ENCODE measurements at regions not wholly inside any gene's neighbourhood (a gene's known extent, or its start where the extent isn't known, plus 50 kb on each side); places are given as distances from the start of the nearest gene placed in this dataset.

DNA sequence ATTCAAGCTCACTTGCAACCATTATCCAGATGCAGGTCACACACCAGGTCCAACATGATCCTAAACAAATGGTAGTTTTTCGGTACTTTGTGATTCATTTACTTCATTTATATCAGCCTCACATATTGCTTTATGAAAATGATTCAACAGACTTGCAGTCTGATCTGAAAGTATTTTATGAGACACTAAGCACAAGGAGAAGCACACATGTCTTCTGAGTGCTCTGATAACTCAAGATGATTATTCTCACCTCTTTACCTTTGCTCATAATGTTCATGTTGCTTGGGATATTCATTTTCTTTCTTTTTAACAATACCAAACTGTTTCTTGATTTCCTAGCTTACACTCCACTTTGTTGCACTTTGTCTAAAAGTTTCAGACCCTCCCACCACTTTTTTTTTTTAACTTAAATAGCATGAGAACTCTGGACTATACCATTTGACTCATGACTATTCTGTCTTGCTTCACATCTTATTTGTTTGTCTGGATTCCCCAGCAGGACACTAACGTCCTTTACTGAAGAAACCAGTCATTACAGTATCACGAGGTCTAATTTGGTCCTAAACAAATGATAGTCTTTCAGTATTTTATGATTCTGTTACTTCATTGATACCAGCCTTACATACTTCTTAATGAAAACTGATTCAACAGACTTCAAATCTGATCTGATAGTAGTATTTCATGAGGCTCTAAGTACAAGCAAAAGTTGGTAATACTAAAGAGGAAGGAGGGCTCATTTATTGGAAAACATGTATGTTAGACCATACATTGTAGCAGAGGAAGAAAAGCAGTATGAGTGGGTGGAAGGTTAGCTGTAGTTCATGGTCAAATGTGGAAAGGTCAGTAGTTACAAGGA, 171.8 kb upstream of the AHR start:
- no peak for DNase-seq (ENCODE audit: low read depth in 3 of 3)

DNA sequence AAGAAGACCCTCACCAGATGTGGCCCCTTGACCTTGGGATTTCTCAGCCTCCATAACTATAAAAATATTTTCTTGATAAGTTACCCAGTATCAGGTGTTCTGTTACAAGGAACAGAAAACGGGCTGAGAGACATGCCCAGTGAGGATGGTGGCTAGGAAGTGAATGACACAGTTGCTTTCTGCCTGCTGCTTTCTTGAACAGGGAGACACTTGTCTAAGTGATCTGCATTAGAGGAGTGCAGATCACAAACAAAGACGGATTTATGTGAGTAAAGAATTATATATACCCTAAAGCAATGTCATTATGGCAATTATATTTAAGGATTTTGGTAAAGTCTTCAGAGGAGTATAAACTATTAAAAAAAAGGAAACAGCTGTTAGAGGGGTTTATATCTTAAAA, 169.2 kb upstream of the AHR start:
- DNase-seq (ENCODE audit: low read depth in 3 of 3), result no peak

DNA sequence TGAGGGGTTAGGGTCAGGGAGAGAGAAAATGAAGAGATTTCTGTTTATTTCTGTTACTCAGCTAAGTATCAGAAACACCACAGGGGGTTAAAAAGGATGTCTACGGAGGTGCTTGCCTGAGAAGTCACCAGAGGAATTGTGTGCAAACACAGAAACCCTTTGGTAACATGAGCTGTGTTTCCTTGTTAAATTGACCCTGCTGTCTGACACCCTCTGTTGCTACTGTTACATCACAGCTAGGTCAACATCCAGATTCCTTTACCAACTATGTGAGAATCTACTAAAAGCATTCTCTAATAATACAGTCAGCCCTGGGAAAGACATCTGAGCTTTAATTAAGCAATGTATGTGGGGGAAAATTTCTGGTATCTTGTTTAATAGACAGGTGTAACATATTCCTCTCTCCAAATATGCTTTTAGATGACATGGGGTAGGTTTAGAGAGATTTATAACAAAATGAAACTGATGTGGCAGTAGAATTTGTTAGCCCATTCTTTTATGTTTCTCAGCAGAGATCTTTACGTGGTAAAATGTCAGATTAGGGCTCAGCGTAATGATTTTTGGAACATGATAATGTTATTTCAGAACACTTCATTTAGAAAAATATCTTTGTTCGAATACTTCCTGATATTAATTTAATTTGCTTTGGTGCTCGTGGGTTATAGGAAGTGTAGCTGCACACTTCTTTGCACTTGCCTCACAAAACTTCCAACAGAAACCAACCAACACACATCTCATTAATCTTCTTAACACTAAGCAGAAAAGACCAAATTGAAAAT, 168.0 kb upstream of the AHR start:
- DNase-seq (ENCODE audit: low read depth in 3 of 3), result no peak

DNA sequence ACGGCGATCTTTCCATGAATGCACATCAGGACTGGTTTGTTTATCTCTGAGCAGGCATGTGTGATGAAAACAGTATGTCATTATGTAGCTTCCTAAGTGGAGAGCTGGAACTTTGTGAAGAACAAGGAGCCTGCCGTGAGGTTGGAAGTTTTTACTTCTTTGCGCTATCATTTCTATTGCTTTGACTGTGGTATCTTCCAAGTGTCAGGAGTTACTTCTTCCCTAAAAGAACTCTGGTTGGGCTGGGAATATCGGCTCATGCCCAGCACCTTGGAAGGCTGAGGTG, 167.4 kb upstream of the AHR start:
- DNase-seq (ENCODE audit: low read depth in 3 of 3), result no peak

DNA sequence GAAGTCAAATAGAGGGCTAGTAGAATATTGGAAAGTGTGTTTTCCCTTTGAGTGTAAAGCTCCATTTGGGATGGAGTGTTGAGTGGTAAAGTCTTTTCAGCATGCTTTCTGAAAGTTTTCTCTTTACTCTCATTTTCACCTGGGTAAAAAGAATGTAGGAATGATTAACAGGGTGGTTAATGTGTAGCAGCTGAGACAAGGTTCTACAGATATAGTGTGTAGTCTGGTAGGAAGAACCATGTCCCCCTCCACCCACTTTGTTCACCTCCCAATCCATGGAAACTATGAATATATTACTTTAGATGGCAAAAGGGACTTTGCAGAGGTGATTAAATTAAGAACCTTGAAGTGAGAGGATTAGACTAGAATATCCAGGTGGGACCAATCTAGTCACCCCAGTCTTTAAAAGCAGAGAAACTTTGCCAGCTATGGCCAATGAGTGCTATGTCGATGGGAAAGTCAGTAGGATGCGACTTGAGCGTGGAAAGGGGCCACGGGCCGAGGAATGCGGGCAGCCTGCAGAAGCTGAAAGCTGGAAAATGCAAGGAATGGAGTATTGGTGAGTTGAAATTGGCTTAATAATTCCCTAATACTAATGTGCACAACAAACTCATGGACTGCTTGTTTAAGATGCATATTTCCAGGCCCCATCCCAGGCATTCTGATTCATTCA, 166.3 kb upstream of the AHR start:
- no peak for DNase-seq (ENCODE audit: low read depth in 3 of 3)

DNA sequence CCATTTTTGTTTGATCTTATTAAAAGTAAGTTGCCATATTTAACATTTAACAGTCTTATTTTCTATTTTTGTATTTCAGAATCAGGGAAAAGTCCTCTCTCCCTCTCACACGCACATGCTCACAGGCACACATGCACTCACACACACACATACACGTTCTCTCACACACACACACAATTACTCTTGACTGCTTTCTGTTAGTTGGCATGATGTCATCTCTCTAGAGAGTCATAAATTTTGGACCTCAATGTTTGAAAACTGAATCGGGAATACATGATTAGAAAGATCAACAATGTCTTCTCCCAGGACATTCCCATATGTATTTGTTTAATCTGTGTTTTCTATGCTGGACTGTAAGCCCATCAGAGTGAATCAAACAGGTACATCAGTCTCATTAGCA, 165.7 kb upstream of the AHR start:
- no peak for DNase-seq (ENCODE audit: low read depth in 3 of 3)

DNA sequence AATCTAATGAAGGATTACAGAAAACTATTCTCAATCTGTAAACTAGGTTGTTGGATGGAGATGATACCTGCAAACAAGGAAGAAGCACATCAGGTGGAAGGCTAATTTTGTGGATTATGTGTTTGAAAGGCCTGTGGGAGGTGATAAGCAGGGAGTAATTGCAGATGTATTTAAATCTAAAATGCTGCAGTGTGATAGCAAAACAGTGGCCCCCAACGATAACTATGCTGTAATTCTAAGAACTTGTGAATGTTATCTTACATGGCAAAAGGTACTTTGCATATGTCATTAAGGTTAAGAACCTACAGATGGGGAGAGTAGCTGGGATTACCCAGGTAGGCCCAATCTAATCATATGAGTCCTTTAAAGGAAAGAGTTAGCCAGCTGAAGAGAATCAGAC, 164.5 kb upstream of the AHR start:
- no peak for DNase-seq (ENCODE audit: low read depth in 3 of 3)

DNA sequence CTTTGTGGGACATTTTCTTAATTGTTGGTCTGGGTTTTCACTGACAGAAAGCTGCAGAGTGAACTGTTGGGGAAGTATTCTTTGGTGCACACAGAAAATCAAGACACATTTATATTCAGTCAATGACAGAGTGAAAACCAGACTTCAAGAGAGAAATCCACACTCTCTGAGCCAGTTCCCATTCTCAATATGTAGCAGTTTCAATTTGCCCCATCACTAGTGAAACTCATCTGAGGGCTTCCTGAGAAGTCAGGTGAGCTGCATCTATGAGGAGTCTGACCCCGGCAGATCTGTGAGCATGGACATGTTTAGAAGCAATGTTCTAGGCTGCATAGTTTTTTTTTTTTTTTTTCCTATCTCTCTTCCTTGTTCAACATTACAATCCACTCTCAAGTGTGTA, 163.7 kb upstream of the AHR start:
- DNase-seq (ENCODE audit: low read depth in 3 of 3), result no peak

DNA sequence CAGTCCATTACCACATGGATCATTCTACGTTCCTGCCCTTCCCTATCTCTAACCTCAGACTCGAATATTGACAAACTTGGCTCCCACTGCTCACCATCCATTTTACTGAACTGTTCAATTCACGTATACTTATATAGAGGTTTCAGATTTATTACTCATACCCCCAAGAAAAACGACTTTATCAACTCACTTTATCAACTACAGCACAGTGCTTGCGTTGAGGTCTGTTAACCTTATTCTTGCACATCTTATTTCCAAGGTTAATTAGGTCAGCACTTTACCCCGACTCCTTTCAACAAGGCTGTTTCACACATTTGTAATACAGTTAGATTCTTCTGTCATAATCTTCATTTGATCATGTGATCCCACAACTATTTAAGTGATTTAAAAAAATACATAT, 162.3 kb upstream of the AHR start:
- DNase-seq (ENCODE audit: low read depth in 3 of 3), result no peak

DNA sequence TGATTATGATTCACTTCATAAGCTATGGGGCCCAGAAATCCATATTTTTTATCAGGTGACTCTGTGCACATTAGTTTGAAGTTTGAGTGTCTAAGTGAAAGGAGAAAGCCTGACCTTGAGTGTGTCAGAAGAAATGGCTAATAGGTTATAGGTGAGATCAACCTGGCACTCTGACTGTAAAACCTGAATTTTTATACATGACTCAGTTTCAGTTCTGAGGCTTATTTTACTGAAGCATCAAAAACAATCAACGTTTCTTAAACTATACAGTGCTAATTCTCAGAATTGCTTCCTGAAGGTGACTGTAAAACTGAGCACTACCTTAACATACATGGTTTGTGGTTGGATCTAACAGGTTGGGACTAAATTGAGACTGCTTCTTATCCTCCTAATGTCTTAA, 159.4 kb upstream of the AHR start:
- no peak for DNase-seq (ENCODE audit: low read depth in 3 of 3)

DNA sequence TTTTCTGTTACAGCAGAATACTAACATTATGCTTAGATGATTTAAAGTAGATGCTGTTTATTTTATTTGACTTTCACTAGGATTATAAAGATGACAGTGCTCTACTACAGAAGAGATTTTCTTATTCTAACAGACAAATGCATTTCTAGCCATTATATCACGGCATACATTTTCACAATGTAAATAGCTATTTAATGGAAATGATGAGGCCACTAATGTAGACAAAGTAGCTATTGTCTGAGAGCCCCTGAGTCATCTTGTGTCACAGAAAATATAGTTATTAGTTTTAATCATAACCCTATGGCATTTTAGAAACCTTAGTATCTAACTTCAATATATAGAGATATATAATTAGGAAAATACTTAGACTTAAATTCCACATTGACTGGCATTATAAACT, 158.0 kb upstream of the AHR start:
- DNase-seq (ENCODE audit: low read depth in 3 of 3), result no peak

DNA sequence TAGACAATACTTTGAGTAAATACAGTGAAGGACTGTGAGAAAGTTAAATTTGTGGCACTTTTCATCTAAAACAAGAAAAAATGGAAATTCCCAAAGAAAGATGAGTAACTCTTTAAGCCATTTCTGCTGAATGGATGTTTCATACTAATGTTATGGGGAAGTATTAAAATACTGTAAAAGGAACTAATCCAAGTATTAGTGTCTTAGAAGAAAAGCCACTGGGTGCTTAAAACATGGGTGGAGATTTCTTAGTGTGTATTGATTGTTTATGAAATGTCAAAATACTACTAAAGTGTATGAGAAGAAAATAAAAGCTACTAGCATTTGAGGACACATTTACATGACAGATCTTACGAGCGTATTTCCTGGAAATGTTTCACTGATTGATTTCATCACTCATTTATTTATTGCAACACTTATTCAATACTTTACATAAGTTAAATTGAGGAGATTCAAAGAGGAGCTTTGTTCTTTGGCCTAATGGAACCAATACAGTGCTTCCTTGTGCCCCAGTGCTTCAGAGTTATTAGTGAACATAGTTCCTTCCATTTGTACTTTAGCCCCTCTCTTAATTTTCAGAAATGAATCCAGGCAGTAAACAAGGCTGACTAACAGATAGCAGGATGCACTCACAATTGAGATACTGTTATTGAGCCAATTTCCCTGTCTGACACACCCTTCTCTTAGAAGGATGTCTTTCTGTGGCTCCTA, 155.5 kb upstream of the AHR start:
- DNase-seq (ENCODE audit: low read depth in 3 of 3), result no peak

DNA sequence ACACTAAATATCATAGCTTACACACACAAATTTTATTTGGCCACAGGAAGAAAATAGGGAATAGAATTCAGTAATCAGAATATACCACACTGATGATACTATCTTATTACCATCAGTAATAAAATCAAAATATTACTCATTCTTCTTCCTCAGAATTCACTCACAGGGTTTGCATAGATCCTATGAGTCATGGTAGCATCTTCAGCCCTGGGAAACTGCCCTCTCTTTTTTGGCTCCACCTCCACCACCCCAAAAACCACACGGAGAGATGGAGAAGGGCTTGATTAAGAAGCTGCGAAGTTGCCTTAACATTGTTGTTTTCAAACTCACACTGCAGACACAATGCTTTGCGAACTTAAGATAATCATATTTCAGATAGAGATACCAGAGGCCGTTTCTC, 154.1 kb upstream of the AHR start:
- DNase-seq (ENCODE audit: low read depth in 3 of 3), result peak in 2 of 3 experiments; percentile 36 to 41

DNA sequence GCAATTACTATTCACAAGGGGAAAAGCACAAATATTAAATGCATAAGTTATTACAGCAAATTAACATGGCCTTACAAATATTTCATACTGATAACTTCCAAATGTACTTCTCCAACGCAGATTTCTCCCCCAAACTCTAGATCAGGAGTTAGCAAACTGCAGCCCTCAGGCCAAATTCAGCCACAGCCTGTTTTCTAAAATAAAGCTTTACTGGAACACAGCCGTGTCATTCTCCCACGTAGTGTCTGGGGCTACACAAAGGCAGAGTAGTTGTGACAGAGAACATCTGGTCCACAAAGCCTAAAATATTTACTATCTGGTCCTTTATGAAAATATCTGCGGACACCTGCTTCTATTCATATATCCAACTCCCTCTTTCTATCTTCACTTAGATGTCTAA, 151.8 kb upstream of the AHR start:
- no peak for DNase-seq (ENCODE audit: low read depth in 3 of 3)

DNA sequence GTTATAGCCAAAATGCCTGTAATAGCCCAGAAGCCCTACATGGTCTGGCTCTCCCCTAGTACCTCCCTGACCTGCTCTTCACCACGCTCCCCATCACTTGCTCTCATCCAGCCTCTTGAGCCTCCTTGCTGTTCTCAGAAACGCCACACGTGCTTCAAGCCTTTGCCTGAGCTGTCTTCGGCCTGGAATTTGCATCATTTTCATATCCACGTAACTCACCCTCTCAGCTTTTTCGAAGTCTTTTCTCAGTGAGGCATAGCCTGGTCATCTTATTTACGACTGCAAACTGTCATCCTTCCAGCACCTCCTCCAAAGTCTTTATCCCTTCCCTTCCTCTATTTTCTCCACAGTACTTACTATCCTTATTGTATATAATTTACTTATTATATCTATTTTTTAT, 151.0 kb upstream of the AHR start:
- DNase-seq (ENCODE audit: low read depth in 3 of 3), result no peak

DNA sequence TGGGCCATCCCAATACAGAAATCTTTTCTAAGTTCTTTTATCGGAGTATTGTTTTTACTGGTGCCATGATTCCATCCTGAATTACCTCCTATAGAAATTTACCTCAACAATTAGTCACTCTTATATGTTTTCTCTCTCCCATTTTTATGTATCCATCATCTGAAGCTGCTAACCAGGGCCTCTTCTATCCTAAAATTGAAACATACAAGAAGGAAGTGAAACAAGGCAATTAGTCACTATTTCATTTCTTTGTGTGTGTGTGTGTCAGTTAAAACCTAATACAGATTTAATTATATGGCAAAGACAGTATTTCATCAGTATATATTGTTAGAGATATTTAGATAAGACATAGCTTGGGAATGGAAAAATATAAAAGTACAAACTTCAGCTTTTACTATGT, 148.4 kb upstream of the AHR start:
- DNase-seq (ENCODE audit: low read depth in 3 of 3), result no peak

DNA sequence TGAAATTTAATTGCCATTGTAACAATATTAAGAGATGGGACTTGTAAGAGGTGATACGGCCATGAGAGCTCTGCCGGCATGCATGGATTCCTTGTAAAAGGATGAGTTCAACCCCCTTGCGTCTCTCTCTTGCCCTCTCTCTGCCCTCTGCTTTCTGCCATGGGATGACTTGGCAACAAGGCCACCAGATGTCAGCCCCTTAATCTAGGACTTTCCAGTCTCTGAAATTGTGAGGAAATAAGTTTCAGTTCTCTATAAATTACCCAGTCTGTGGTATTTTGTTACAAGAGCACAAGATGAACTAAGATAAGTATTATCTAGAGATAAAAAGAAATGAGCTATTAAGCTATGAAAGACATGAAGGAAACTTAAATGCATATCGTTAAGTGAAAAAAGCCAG, 145.7 kb upstream of the AHR start:
- no peak for DNase-seq (ENCODE audit: low read depth in 3 of 3)

DNA sequence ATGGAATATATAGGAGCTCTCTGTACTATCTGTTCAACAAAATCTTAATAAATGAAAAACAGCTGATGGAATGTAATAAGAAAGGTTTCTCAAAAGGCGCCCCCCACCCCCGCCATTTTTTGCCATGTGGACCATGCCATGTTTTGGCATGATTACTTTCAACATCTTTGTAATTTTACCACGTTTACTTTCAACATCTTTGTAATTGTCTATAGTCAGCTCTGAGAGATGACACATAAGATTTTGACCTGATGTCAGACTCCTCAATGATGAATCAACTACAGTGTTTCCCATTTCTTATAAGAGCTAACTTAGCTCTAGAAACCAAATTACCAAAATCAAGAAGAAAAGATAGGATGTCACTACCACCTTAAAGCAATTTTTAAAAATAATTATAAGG, 144.9 kb upstream of the AHR start:
- DNase-seq (ENCODE audit: low read depth in 3 of 3), result no peak

DNA sequence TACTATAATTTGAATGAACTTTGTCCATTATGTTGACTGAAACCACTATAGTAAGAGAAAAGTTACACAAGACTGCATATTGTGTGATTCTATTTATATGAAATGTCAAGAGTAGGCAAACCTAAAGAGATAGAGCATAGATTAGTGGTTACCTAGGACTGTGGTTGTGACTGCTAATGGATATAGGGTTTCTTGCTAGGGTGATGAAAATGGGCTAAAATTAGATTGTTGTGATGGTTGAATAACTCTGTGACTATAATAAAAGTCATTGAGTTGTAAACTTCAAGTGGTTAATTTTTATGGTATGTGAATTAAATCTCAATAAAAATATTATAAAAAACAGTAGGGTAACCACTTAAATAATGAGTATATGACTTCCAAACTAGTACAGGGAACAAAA, 142.9 kb upstream of the AHR start:
- DNase-seq (ENCODE audit: low read depth in 3 of 3), result no peak

DNA sequence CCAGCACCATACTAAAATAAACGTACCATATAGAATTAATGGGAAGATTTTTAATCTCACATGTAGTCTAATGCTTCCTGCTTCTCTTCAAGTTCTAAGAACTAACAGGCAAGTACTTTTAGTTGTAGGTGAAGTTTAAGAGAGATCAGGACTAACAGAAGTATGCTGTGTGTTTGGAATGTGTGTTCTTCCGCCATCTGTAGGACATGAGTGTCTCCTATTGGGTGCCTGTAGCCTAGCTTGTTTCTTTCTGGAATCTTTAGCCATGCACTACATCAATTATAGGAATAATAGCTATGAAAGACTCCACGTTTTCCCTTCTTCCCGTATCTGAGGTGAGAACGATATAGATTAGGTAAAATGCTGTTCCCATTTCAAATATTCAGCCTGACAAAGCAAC, 140.2 kb upstream of the AHR start:
- no peak for DNase-seq (ENCODE audit: low read depth in 3 of 3)

DNA sequence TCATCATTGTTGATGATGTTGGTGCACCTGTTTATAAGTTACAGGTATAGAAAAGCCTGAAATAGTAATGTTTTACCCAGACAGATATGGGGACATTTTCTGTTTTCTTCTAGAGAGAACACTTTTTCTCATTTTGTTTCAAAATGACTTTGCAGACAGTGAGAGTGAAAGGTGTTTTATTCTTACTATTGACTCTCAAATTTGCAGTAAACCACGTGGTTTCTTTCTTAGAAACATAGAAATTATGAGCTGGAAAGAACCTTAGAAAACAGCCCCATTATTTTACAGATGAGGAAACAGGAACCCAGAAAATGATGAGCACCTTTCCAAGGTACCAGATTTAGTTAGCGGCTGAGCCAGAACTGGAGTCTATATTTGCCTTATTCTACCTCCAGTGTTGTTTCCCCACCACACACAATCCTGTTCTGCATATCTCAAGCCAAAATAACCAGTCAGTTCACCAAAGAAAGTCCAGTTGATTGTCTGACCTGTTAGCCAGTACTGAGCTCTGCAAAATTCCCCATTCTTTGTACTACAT, 138.9 kb upstream of the AHR start:
- DNase-seq (ENCODE audit: low read depth in 3 of 3), result no peak

DNA sequence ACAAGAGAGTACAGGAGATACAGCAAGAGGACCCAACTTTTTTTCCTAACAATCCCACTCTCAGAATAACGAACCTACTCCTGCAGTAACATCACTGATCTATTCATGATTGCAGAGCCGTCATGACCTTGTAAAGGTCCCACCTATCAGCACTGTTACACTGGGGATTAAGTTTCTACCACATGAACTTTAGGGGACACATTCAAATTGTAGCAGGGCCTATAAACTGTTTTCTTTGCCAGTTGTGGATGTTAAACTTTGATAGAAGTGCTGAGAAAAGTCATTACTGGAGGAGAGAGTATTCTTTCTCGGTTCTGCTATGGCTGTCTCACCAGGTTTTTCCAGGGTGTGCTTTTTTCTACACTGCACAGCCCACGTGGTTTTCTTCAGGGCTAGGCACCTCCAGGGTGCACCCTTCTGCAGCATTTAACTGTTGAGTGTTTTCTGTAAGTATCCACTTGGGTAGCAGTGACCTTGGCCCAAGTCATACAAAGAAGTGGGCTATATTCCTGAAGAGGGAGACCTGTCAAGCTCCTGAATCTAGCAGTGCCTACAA, 131.6 kb upstream of the AHR start:
- DNase-seq (ENCODE audit: low read depth in 3 of 3), result no peak

All from stimulated activated CD4-positive, alpha-beta T cell treated with anti-CD3 and anti-CD28 coated beads, TNF-alpha, amount 100 ng/mL, for 4 hours (primary cell).